Heart left ventricle (tissue), 13 donors: ENCODE measurements at regions not wholly inside any gene's neighbourhood (a gene's known extent, or its start where the extent isn't known, plus 50 kb on each side); places are given as distances from the start of the nearest gene placed in this dataset.

Experiments used
- CTCF ChIP-seq, 12 donors: fragments of 200-600 bp; sonication (generic) in 4 of 12; IDR thresholded peaks; one replicate each; pipeline versions ENCODE4 v1.5.0 to v1.8.0; 2018 to 2022; ENCODE audit warnings: antibody characterized with exemption in 12 of 12, mild to moderate bottlenecking in 5 of 12
- POLR2A ChIP-seq, 2 donors: fragments of 450-650 bp; IDR thresholded peaks; one replicate each; pipeline ENCODE4 v1.6.1; 2017; ENCODE audit warnings: antibody characterized with exemption in 2 of 2, mild to moderate bottlenecking in 2 of 2, moderate library complexity in 2 of 2
- donor health status: ischemic (EF 13 %, LVEDD 7.1; RV severe dilation, severe dysfunction).
- donor health status: DM: no; HTN: yes; CAD: no.
- donor health status: DM: no; HTN: no; CAD: no.
- donor health status: ischemic (EF 25% LVEDD 6.9; RV normal size, moderate dysfunction).
- donor health status: ischemic (EF 25% LVEDD 5.7; RV mildly dilated, moderate dysfunction).
- donor health status: ischemic (EF 35%, LVEDD 5.7; RV mildly dilated, moderate dysfunction).
- donor health status: nonischemic (EF 11% LVEDD 7.7; RV severe dilation, severe dysfunction).
- donor health status: DM: yes; HTN: yes; CAD: no.
- donor health status: PGD.
- donor health status: ischemic (EF 29% LVEDD 5.4; RV normal size, mild dysfunction).
- donor health status: nonischemic (EF 23%, LVEDD 6.1; RV moderate dilation, normal function).

GRCh38 chr20:7722564-7722963, 217.7 kb downstream of the HAO1 start:
- TF ChIP-seq POLR2A (IDR thresholded peaks at IDR 0.05): no peak
- no peak for TF ChIP-seq CTCF (IDR thresholded peaks at IDR 0.05)
